ENCODE measurements at regions not wholly inside any gene's neighbourhood (a gene's known extent, or its start where the extent isn't known, plus 50 kb on each side); places are given as distances from the start of the nearest gene placed in this dataset.
A peak's percentile ranks its signal among the peaks of the same experiment; 100 is the strongest.

- Histone ChIP-seq H3K4me3 (no peak overlapping the region), H3K4me1 (peaks cover 36% of the 10 kb centered on the region), H3K27ac (peak overlapping the region; percentile 67 to 86), H3K9me3 (no peaks in the 10 kb centered on the region; the same call in 2 of the 3 replicates), H3K4me2 (peak overlapping the region; percentile 44)
- ChIA-PET CTCF (no interaction called here), POLR2A (no interaction called here)
- TF ChIP-seq NPAS2 (CRISPR knock-in tag; IDR thresholded peaks at IDR 0.05; ENCODE audit: borderline replicate concordance) (no peak), RAD21 (conservative IDR thresholded peaks at IDR 0.05 in 1 of 2, IDR thresholded peaks at IDR 0.05 in 1 of 2) (no peak), FOSB (CRISPR knock-in tag; IDR thresholded peaks at IDR 0.05) (no peak), KDM1A (IDR thresholded peaks at IDR 0.05; ENCODE audit: low read depth) (no peak), CTCF (IDR thresholded peaks at IDR 0.05) (no peak), EHMT2 (IDR thresholded peaks at IDR 0.05; ENCODE audit: low read depth) (no peak), CEBPB (IDR thresholded peaks at IDR 0.05) (no peak), CHD4 (IDR thresholded peaks at IDR 0.05; ENCODE audit: borderline replicate concordance) (no peak), GATA3 (IDR thresholded peaks at IDR 0.05; ENCODE audit: borderline replicate concordance) (no peak)
- FAIRE-seq (no peak), ATAC-seq (peak; percentile 34 to 54), DNase-seq (ENCODE audit: low read depth in 1 of 2, low spot score in 1 of 2) (no peak)
- 68% methylated on average over 3 of the region's 3 CpGs for WGBS (ENCODE audit: missing lambda C conversion rate)
Measured at GRCh38 chr2:195408196-195408595, 248.8 kb upstream of the SLC39A10 start.

GRCh38 chr2:195407783-195408182 lies 249.2 kb upstream of the SLC39A10 start:
- peaks cover 36% of the 10 kb centered on the region for H3K4me1 ChIP-seq
- no peak overlapping the region for H3K4me3 ChIP-seq
- CTCF ChIA-PET = no interaction called here
- ATAC-seq (peak; percentile 86 to 87), FAIRE-seq (no peak), DNase-seq (ENCODE audit: low read depth in 1 of 2, low spot score in 1 of 2) (peak; percentile 29 to 48)
- 55% methylated on average over 3 of the region's 3 CpGs for WGBS (ENCODE audit: missing lambda C conversion rate)
- no peaks in the 10 kb centered on the region; the same call in 2 of the 3 replicates for H3K9me3 ChIP-seq
- peak overlapping the region; percentile 44 for H3K4me2 ChIP-seq
- peak overlapping the region; percentile 67 to 86 for H3K27ac ChIP-seq
- POLR2A ChIA-PET = no interaction called here
- TF ChIP-seq ESRRA (IDR thresholded peaks at IDR 0.05; ENCODE audit: borderline replicate concordance, low read length) = no peak
- TF ChIP-seq GATA3 (IDR thresholded peaks at IDR 0.05; ENCODE audit: borderline replicate concordance) = no peak
- no peak for TF ChIP-seq CTCF (IDR thresholded peaks at IDR 0.05)
- no peak for TF ChIP-seq POLR2AphosphoS2 (conservative IDR thresholded peaks at IDR 0.05; ENCODE audit: low read length)
- TF ChIP-seq EP300 (IDR thresholded peaks at IDR 0.05) = no peak
- peak; percentile 66 to 67; a peak in 2 of 4 replicates for TF ChIP-seq CEBPB (IDR thresholded peaks at IDR 0.05)
- no peak for TF ChIP-seq ELK1 (IDR thresholded peaks at IDR 0.05; ENCODE audit: low read depth, low read length)
- TF ChIP-seq NR3C1 (IDR thresholded peaks at IDR 0.05) = no peak
- TF ChIP-seq POLR2A (IDR thresholded peaks at IDR 0.05; ENCODE audit: low read length) = no peak
- TF ChIP-seq ZC3H11A (IDR thresholded peaks at IDR 0.05) = no peak
- no peak for TF ChIP-seq PHF8 (IDR thresholded peaks at IDR 0.05; ENCODE audit: borderline replicate concordance, low read depth)
- TF ChIP-seq SREBF2 (IDR thresholded peaks at IDR 0.05) = no peak
- TF ChIP-seq JUN (IDR thresholded peaks at IDR 0.05) = no peak
- no peak for TF ChIP-seq ZSCAN20 (CRISPR knock-in tag; IDR thresholded peaks at IDR 0.05)
- peak; percentile 79 for TF ChIP-seq MAFK (IDR thresholded peaks at IDR 0.05; ENCODE audit: partially characterized antibody)
- no peak for TF ChIP-seq RCOR1 (IDR thresholded peaks at IDR 0.05; ENCODE audit: low read depth, low read length)
- TF ChIP-seq FOXS1 (CRISPR knock-in tag; IDR thresholded peaks at IDR 0.05) = no peak
- TF ChIP-seq MAX (IDR thresholded peaks at IDR 0.05) = no peak
- no peak for TF ChIP-seq KDM1A (IDR thresholded peaks at IDR 0.05; ENCODE audit: low read depth)
- TF ChIP-seq TFCP2L1 (CRISPR knock-in tag; IDR thresholded peaks at IDR 0.05) = no peak
- no peak for TF ChIP-seq ZFP36 (IDR thresholded peaks at IDR 0.05; ENCODE audit: borderline replicate concordance, partially characterized antibody)
- TF ChIP-seq HEYL (CRISPR knock-in tag; IDR thresholded peaks at IDR 0.05) = no peak
- TF ChIP-seq HDAC2 (IDR thresholded peaks at IDR 0.05) = no peak
- no peak for TF ChIP-seq NPAS2 (CRISPR knock-in tag; IDR thresholded peaks at IDR 0.05; ENCODE audit: borderline replicate concordance)
- no peak for TF ChIP-seq RNF2 (IDR thresholded peaks at IDR 0.05; ENCODE audit: borderline replicate concordance, low read depth)
- no peak for TF ChIP-seq CBX2 (IDR thresholded peaks at IDR 0.05; ENCODE audit: borderline replicate concordance, low read depth)
- TF ChIP-seq MAZ (IDR thresholded peaks at IDR 0.05; ENCODE audit: borderline replicate concordance, low read depth, low read length) = no peak
- TF ChIP-seq NFE2L2 (conservative IDR thresholded peaks at IDR 0.05; ENCODE audit: low read length) = peak; percentile 52; the same call in 1 of the 2 replicates
- no peak for TF ChIP-seq JUNB (IDR thresholded peaks at IDR 0.05)
- TF ChIP-seq MYC (IDR thresholded peaks at IDR 0.05; ENCODE audit: borderline replicate concordance, low read length) = no peak
- TF ChIP-seq CBX8 (IDR thresholded peaks at IDR 0.05) = no peak
- no peak for TF ChIP-seq SMC3 (IDR thresholded peaks at IDR 0.05)
